Hematopoietic multipotent progenitor cell treated with erythropoietin and hydrocortisone succinate and interleukin-3 and kit ligand, for 4 days (in vitro differentiated cells): ENCODE measurements at regions not wholly inside any gene's neighbourhood (a gene's known extent, or its start where the extent isn't known, plus 50 kb on each side); places are given as distances from the start of the nearest gene placed in this dataset.

Source experiments
- DNase-seq: peaks from one replicate; pipeline ENCODE4 v3.0.0-alpha.2; 2015

GRCh38 chr1:244224487-244225430 is 173.7 kb downstream of the ZBTB18 start:
- peak; percentile 84 for DNase-seq

DNA sequence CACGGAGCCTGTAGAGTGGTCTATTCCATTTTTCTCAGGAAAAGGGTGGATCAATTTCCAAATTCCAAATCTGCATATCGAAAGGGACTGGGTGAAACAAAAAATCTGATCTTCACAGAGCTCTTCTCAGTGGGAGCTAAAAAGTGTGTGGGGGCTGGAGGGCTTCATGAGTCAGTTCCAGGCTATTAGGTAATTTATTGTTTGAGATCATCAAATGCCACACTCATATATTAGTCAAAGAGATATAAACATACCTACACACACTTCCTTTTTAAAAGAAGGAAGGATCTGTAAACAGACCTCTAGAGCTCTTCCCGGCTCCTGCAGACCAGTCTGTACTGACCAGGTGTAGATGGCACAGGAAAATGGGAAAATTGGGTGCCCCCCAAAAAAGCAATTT is 175.4 kb downstream of the ZBTB18 start:
- DNase-seq, result no peak

DNA sequence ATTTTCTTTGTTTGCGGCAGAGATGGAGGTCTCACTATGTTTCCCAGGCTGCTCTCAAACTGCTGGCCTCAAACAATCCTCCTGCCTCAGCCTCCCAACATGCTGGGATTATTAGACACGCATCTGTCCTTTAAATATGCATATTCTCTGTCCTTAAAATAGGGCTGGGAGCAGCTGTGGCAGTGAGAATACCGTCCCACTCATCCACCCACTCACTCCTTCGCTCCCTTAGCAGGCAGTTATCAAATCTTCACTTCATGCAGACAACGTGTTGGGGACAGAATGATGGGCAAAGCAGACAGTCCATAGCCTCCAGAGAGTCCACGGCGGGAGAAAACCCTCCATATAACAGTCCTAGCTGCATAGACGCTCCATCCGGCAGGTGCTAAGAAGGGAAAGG is 179.4 kb downstream of the ZBTB18 start:
- DNase-seq, result no peak

DNA sequence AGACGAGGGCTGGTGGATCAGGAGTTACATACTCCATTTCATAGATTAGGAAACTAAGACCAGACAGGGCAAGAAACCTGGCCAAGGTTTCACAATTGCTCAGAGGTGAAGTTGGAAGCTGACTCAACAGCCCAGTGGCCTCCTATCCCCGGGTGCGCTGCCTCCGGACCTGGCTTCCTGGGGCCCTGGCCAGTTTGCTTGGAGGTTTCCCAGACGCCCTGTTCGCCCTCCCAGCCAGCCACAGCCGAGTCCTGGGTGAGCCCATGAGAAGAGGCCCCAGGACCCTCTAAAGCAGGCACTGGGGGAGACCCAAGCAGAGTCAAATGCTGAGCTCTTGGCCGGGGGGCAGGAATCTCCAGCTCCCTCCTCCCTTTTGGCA is 180.1 kb downstream of the ZBTB18 start:
- DNase-seq, result no peak

DNA sequence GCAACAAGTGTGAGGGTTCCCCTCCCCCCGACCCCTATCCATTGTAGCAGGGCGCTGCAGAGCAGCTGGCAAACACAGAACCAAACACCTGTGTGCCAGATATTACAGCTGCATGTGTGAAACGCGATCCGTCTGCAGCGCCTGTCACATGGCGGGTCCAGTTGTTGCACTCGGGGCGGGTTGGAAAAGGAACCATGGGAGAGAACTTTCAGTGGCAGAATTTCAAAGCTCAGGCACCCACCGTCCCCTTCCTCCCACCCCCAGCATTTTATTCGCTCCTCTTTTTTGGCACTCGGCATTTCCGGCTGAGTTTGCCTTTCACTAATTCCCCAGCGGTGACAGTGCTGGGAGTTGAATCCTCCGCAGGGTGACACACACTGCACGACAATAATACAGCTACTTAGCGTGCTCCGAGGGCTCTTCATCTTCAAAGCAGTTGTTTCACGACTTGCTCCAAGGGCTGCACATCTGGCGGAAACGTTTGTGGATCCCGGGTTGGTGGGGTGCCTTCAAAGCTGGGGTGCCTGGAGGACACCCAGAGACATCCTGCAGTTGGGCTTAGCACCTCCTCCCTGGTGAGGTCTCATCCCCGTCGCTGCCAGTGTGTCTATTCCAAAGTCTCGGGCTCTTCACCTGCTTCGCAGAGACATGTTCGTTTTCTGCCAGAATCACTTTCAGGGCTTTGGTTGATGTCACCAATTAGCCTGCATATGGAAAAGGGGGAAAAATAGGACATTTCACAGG is 180.7 kb downstream of the ZBTB18 start:
- DNase-seq, result no peak

- DNase-seq, result no peak
Measured at GRCh38 chr1:244234009-244234643, 183.0 kb downstream of the ZBTB18 start.

DNA sequence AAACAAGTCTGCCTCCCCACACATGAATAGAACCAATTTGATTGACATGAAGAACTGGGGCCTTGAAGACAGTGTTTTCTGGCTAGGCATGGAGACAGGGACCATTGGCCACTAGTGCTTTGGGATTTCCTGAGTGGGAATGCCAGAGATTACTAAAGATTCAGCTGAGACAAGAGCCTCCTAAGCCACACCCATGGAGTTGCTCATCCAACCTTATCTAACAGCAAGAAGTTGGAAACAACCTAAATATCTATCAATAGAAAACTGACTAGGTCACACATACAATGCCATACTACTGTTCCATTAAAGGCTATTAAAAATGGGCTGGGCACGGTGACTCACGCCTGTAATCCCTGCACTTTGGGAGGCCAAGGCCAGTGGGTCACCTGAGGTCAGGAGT is 184.1 kb downstream of the ZBTB18 start:
- no peak for DNase-seq

DNA sequence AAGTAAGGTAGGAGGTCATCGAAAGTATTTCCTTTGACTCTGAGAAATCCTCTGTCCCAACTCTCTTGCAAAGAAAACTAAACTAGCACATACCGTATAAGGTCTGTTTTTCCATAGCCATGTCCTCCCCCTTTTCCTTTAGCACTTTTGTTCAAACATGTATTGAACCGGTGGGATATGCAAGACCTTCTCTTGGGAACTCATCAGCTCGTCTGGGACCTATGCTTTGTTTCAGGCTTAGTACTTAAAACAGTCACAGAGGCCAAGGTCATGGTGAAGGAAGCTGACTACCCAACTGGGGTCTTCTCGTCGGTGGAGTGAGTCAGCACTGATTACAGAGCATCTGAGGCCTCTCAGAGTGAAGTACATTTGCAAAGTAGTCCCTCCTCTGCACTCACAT is 185.0 kb downstream of the ZBTB18 start:
- DNase-seq, result no peak

DNA sequence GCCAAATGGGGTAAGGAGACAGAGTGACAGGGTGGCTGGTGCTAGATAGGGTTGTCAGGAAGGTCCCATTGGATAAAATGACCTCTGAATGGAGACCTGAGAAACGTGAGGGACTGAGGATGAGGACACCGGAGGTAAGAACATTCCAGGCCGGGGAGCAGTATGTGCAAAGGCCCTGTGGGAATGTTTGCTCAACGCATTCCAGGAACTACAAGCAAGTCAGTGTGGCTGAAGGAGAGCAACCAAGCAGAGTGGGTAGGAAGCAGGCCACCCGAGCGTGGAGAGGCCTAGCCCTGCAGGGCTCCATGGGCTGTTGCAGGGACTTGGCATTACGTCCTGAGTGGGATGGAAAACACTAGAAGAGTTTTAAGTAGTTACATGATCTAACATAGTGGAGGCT is 185.6 kb downstream of the ZBTB18 start:
- DNase-seq, result no peak

- no peak for DNase-seq
Measured at GRCh38 chr1:244237445-244237844, 186.4 kb downstream of the ZBTB18 start.

DNA sequence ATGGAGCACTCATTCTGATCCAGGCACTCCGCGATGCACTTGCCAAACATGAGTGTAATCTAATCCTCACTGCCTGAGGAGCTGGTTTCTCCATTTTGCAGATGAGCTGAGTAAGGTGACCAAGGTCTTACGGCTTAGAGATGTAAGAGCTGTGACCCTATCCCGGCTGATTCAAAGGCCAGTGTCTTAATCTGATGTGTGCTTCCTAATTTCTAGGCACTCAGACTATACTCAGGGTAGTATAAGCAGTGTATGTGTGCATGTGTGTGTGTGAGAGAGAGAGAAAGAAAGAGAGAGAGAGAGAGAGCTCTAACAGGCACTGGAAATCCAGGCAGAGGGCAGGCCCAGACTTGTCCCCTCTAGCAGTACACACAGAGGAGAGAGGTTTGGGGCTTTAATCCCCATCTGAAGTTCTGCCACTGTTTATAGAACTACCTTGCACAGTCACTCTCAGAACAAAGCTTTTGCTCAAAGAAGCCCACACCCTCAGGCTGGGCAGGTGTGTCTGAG is 188.2 kb downstream of the ZBTB18 start:
- DNase-seq, result peak; percentile 9

DNA sequence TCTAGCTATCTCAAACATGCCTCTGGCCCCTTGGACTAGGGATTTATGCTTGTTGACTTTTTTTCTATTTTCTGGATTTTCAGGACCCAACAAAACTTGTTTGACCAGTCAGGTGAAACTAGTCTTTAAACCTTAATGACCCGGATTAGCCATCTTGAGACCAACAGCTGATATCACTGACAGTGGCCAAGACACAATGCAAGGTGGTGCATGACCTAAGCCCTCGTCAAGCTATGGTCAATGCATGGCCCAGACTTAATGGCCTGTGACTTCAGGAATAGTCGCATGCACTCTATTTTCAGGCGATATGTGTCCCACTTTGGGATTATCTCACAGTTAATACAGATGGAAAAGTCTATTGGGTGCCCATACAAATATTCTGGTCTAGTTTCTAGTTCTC is 190.4 kb downstream of the ZBTB18 start:
- no peak for DNase-seq

DNA sequence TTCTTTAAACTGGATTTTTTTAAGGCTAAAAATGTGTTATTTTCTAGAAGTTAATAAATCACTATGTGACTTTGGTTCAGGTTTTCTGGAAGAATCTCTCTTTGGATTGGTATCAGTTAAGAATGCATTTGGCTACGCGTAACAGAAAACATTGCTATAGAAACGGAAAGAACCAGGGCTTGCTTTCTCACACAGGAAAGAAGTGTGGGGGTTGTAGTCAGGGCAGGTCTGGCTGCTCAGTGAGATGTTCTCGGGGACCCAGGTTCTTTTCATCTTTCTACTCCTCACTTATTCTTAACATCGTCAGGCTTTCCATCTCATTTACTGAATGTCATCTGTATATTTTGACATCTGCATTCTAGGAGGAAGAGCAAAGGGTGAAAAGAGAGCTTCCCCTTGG is 191.4 kb downstream of the ZBTB18 start:
- no peak for DNase-seq

- DNase-seq, result peak; percentile 55
Measured at GRCh38 chr1:244246334-244246733, 195.3 kb downstream of the ZBTB18 start.

GRCh38 chr1:244248426-244248825 is 197.3 kb downstream of the ZBTB18 start:
- no peak for DNase-seq

GRCh38 chr1:244252211-244252610 is 199.5 kb downstream of the ADSS2 start:
- DNase-seq, result no peak

GRCh38 chr1:244254467-244254866 is 197.2 kb downstream of the ADSS2 start:
- DNase-seq, result peak; percentile 93

DNA sequence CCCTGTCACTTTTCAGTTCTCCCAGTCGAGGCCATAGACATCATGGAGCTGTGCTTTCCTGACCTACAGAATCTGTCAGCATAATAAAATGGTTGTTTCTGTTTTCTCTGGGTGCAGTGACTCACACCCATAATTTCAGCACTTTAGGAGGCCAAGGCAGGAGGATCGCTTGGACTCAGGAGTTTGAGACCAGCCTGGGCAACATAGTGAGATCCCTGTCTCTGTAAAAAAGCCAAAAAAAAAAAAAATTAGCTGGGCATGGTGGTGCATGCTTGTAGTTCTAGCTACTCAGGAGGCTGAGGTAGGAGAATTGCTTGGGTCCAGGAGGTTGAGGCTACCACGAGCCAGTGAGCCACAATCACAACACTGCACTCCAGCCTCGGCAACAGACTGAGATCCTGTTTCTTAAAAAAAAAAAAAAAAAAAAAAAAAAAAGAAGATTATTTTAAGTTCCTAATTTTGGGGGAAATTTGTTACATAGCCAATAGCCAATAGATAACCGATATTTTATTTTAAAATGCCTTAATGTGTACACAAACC is 196.2 kb downstream of the ADSS2 start:
- DNase-seq, result no peak

DNA sequence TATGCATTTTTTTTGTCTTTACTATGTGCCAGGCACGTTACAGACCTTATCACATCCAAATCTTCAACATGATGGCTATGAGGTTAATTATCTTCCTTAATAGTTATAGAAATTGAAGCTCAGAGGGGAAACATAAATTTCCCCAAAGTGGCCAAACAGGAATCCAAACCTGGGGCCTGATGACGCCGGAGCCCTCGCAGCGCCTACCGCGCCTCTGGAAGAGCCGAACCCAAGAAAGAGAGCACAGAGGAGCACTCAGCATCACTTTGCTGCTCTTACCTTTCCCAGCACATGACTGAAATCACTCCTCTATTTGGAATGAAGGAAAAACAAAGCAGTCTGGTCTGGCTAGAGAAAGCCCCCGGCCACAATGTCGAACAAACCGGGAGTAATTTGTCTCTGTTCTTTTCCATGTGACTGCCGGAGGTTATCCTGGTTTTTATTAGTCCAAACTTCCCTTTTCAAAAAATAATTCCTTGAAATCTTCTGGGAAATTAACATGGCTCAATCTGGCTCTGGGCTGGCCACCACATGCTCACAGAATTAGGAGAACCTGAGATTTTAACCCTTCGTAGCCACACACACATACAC is 195.5 kb downstream of the ADSS2 start:
- no peak for DNase-seq

DNA sequence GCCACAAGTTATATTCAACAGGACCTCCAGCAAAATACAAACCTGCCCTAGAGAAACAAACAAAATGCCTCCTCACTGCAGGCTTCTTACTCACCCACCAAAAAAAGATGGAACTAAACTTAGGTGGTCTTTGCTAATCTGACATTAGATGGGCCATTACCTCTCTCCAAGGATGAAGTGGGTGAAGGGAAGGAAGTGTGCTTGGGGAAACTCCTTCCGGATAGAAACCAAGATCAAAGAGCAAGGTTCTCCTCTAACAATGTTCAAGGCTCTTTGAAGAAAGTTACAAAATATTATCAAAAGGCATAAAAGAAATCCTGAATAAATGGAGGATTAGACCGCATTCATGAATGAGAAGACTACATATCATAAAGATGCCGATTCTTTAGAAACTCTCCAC is 187.5 kb downstream of the ADSS2 start:
- DNase-seq, result no peak

- no peak for DNase-seq
Measured at GRCh38 chr1:244265507-244265906, 186.2 kb downstream of the ADSS2 start.

- DNase-seq, result no peak
Measured at GRCh38 chr1:244269169-244269568, 182.5 kb downstream of the ADSS2 start.

DNA sequence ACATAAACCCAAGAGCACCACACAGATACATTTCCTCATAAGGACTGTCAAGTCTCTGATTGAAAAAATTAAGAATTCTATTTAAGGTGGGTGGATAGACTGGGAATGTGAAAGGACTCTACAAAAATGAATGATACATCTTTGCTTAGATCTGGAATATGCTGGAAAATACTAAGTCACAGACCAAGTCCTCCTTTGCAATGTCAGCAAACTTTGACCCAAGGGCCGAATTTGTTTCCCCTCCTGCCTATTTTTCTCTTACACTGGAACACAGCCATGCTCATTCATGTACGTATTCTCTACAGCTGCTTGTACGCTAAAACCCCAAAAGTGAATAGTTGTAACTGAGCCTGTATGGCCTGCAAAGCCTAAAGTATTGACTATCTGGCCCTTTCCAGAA is 180.7 kb downstream of the ADSS2 start:
- DNase-seq, result no peak
